IMR-90 (cell line): ENCODE measurements at regions not wholly inside any gene's neighbourhood (a gene's known extent, or its start where the extent isn't known, plus 50 kb on each side); places are given as distances from the start of the nearest gene placed in this dataset.

ENCODE experiments used
- ATAC-seq: fragments of 200-7000 bp; cut with Tn5 transposase; 2 replicates; pipeline ENCODE4 v1.9.1; 2020; ENCODE audit warnings: low read depth, mild to moderate bottlenecking, moderate library complexity
- BruUV-seq: library from RNA; stranded (reverse); fragments of 400-500 nt; replicated peaks from 2 replicates; lab custom pipeline; 2021; lab: Mats Ljungman, UMichigan
- CTCF ChIA-PET: fragments of 300-600 bp; formaldehyde crosslinking; extraction: SDS; loops from one replicate; lab custom pipeline; 2021; ENCODE audit warnings: antibody characterized with exemption; lab: Yijun Ruan, JAX
- POLR2A ChIA-PET: fragments of 300-600 bp; sonication (Branson Sonifier 250); formaldehyde crosslinking; loops from one replicate; lab custom pipeline; 2022; ENCODE audit warnings: antibody characterized with exemption; ENCODE audit not compliant: unreplicated experiment; lab: Charles Lee
- DNase-seq: peaks from one replicate; pipeline ENCODE4 v3.0.0; 2013
- H2AFZ ChIP-seq: replicated peaks from 2 replicates; pipeline ENCODE3; 2013; ENCODE audit warnings: low read length, mild to moderate bottlenecking; ENCODE audit not compliant: poor library complexity
- H2AK5ac ChIP-seq: 2 replicates; pipeline ENCODE4 v1.6.1; 2013; ENCODE audit warnings: low read depth, low read length, inconsistent platforms
- H2AK9ac ChIP-seq: replicated peaks from 2 replicates; pipeline ENCODE3; 2013; ENCODE audit warnings: mild to moderate bottlenecking, low read depth, low read length, moderate library complexity; ENCODE audit not compliant: poor library complexity
- H2BK120ac ChIP-seq: 2 replicates; pipeline ENCODE4 v1.6.1; 2013; ENCODE audit warnings: low read depth, low read length, inconsistent platforms
- H2BK15ac ChIP-seq: 3 replicates; pipeline ENCODE4 v1.6.1; 2013; ENCODE audit warnings: low read depth, low read length, inconsistent platforms
- H2BK20ac ChIP-seq: 2 replicates; pipeline ENCODE4 v1.6.1; 2013; ENCODE audit warnings: low read depth, mild to moderate bottlenecking, inconsistent platforms, low read length, moderate library complexity
- H2BK5ac ChIP-seq: 2 replicates; pipeline ENCODE4 v1.6.1; 2013; ENCODE audit warnings: mild to moderate bottlenecking, low read depth, low read length, inconsistent platforms; ENCODE audit not compliant: poor library complexity, severe bottlenecking
- H3K14ac ChIP-seq: replicated peaks from 2 replicates; pipeline ENCODE4 v1.6.1; 2013; ENCODE audit warnings: low read depth, low read length, inconsistent platforms
- H3K18ac ChIP-seq: 2 replicates; pipeline ENCODE4 v1.6.1; 2013; ENCODE audit warnings: low read depth, low read length, control low read depth
- H3K23ac ChIP-seq: 2 replicates; pipeline ENCODE4 v1.6.1; 2013; ENCODE audit warnings: low read depth, low read length, inconsistent platforms
- H3K27ac ChIP-seq: 2 replicates; pipeline ENCODE4 v1.5.1; 2013; ENCODE audit warnings: mild to moderate bottlenecking, control low read depth, low read length; ENCODE audit not compliant: insufficient read depth
- H3K27me3 ChIP-seq: 2 replicates; pipeline ENCODE4 v1.6.1; 2013; ENCODE audit warnings: low read length; ENCODE audit not compliant: control insufficient read depth, insufficient read depth
- H3K36me3 ChIP-seq: 2 replicates; pipeline ENCODE4 v1.6.1; 2013; ENCODE audit warnings: low read length, mixed read lengths; ENCODE audit not compliant: control insufficient read depth, insufficient read depth
- H3K4ac ChIP-seq: 2 replicates; pipeline ENCODE4 v1.6.1; 2013; ENCODE audit warnings: low read depth, low read length, inconsistent platforms
- H3K4me1 ChIP-seq: 2 replicates; pipeline ENCODE4 v1.6.1; 2013; ENCODE audit warnings: low read length, mixed read lengths; ENCODE audit not compliant: control insufficient read depth, insufficient read depth
- H3K4me2 ChIP-seq: 2 replicates; pipeline ENCODE4 v1.6.1; 2013; ENCODE audit warnings: low read depth, mild to moderate bottlenecking, control low read depth, low read length, moderate library complexity
- H3K4me3 ChIP-seq: 2 replicates; pipeline ENCODE4 v1.5.1; 2013; ENCODE audit warnings: low read depth, mild to moderate bottlenecking, control low read depth, low read length, moderate library complexity; ENCODE audit not compliant: insufficient read depth
- H3K56ac ChIP-seq: 2 replicates; pipeline ENCODE4 v1.6.1; 2013; ENCODE audit warnings: low read length, inconsistent platforms; ENCODE audit not compliant: insufficient read depth; ENCODE audit errors: extremely low read depth
- H3K79me1 ChIP-seq, 2 experiments: 2 replicates each; pipeline ENCODE4 v1.6.1; 2013; ENCODE audit warnings: low read length in 2 of 2, inconsistent platforms in 1 of 2, low read depth in 1 of 2
- H3K9ac ChIP-seq: 2 replicates; pipeline ENCODE4 v1.6.1; 2013; ENCODE audit warnings: low read depth, low read length, control low read depth
- H3K9me1 ChIP-seq: 2 replicates; pipeline ENCODE4 v1.6.1; 2013; ENCODE audit warnings: low read length, inconsistent platforms; ENCODE audit not compliant: insufficient read depth
- H3K9me3 ChIP-seq: 2 replicates; pipeline ENCODE4 v1.6.1; 2013; ENCODE audit warnings: low read length; ENCODE audit not compliant: control insufficient read depth, insufficient read depth
- H4K20me1 ChIP-seq: 2 replicates; pipeline ENCODE4 v1.6.1; 2013; ENCODE audit warnings: low read length, inconsistent platforms; ENCODE audit not compliant: insufficient read depth
- H4K5ac ChIP-seq: 2 replicates; pipeline ENCODE4 v1.6.1; 2013; ENCODE audit warnings: mild to moderate bottlenecking, low read depth, low read length, control low read depth
- H4K8ac ChIP-seq, 2 experiments: 2 replicates each; pipeline ENCODE4 v1.6.1; 2013; ENCODE audit warnings: low read depth in 2 of 2, low read length in 2 of 2, control low read depth in 1 of 2, inconsistent platforms in 1 of 2
- H4K91ac ChIP-seq: 2 replicates; pipeline ENCODE4 v1.6.1; 2013; ENCODE audit warnings: low read depth, low read length, inconsistent platforms; ENCODE audit not compliant: insufficient read depth
- BHLHE40 ChIP-seq: fragments of 150-350 bp; IDR thresholded peaks from 2 replicates; pipeline ENCODE4 v1.6.1; 2016; ENCODE audit warnings: mild to moderate bottlenecking, low read depth, low read length
- CEBPB ChIP-seq: IDR thresholded peaks from 2 replicates; pipeline ENCODE4 v1.6.1; 2012; ENCODE audit warnings: low read depth, low read length, improper control_type of control experiment
- CHD1 ChIP-seq: IDR thresholded peaks from 2 replicates; pipeline ENCODE4 v1.6.1; 2012; ENCODE audit warnings: low read depth, low read length, improper control_type of control experiment
- ELK1 ChIP-seq: fragments of 150-350 bp; IDR thresholded peaks from 2 replicates; pipeline ENCODE4 v1.6.1; 2016; ENCODE audit warnings: low read depth, mild to moderate bottlenecking, low read length, moderate library complexity, borderline replicate concordance
- FOS ChIP-seq: fragments of 150-350 bp; IDR thresholded peaks from 2 replicates; pipeline ENCODE4 v1.6.1; 2016; ENCODE audit warnings: low read depth, low read length
- MAFK ChIP-seq: IDR thresholded peaks from 2 replicates; pipeline ENCODE4 v1.6.1; 2012; ENCODE audit warnings: low read depth, low read length, improper control_type of control experiment
- MAZ ChIP-seq: IDR thresholded peaks from 2 replicates; pipeline ENCODE4 v1.6.1; 2012; ENCODE audit warnings: low read depth, mild to moderate bottlenecking, low read length, improper control_type of control experiment, moderate library complexity, borderline replicate concordance
- MXI1 ChIP-seq: IDR thresholded peaks from 2 replicates; pipeline ENCODE4 v1.6.1; 2012; ENCODE audit warnings: low read depth, mild to moderate bottlenecking, low read length, moderate library complexity, borderline replicate concordance
- NFE2L2 ChIP-seq: fragments of 150-350 bp; IDR thresholded peaks from 2 replicates; pipeline ENCODE4 v1.6.1; 2016; ENCODE audit warnings: low read depth, mild to moderate bottlenecking, low read length
- POLR2A ChIP-seq: IDR thresholded peaks from 2 replicates; pipeline ENCODE4 v1.6.1; 2012; ENCODE audit warnings: mild to moderate bottlenecking, low read depth, low read length
- RAD21 ChIP-seq: IDR thresholded peaks from 2 replicates; pipeline ENCODE4 v1.6.1; 2012; ENCODE audit warnings: low read length, improper control_type of control experiment
- RCOR1 ChIP-seq: IDR thresholded peaks from 2 replicates; pipeline ENCODE4 v1.6.1; 2012; ENCODE audit warnings: mild to moderate bottlenecking, low read length, improper control_type of control experiment; ENCODE audit not compliant: insufficient replicate concordance
- RFX5 ChIP-seq: IDR thresholded peaks from 2 replicates; pipeline ENCODE4 v1.8.0; 2012; ENCODE audit warnings: low read depth, mild to moderate bottlenecking, low read length, moderate library complexity
- SMC3 ChIP-seq: fragments of 150-350 bp; IDR thresholded peaks from 2 replicates; pipeline ENCODE4 v1.6.1; 2016; ENCODE audit warnings: low read depth, mild to moderate bottlenecking, antibody characterized with exemption, low read length, moderate library complexity
- WGBS, 2 experiments: methylation state at CpG; one replicate each; pipeline versions ENCODE4 v1.1.5 to v1.1.7; 2013; ENCODE audit warnings: missing lambda C conversion rate in 2 of 2; ENCODE audit not compliant: insufficient read length in 1 of 2; ENCODE audit errors: extremely low coverage in 2 of 2; 5-methylcytosine and 5-hydroxymethylcytosine counted together
- dilution Hi-C: fragments of 300-500 bp; cut with HindIII; formaldehyde crosslinking; loops from one replicate; pipeline ENCODE4 v1.14.3; 2018; ENCODE audit warnings: low sequenced_read_pairs; ENCODE audit not compliant: unreplicated experiment
- in situ Hi-C: fragments of 300-500 bp; cut with MboI; formaldehyde crosslinking; loops from 3 replicates; pipeline ENCODE4 v1.14.3; 2019; ENCODE audit warnings: low sequenced_read_pairs, inconsistent platforms, mixed read lengths
- intact Hi-C: fragments of 100-400 bp; cut with micrococcal nuclease; formaldehyde crosslinking; loops from 2 replicates; pipeline ENCODE4 v1.10.0; 2022
- TF ChIP-seq, protein P1 (sequence below): conservative IDR thresholded peaks from 2 replicates; pipeline ENCODE4 v1.5.1; 2012; ENCODE audit warnings: mild to moderate bottlenecking, low read depth, low read length, improper control_type of control experiment
- TF ChIP-seq, protein P2 (sequence below): fragments of 150-350 bp; IDR thresholded peaks from 2 replicates; pipeline ENCODE4 v1.6.1; 2017; ENCODE audit warnings: mild to moderate bottlenecking, antibody characterized with exemption, low read length, low read depth

- Histone ChIP-seq H2AK9ac (no peak overlapping the region), H2BK15ac (no peak overlapping the region), H3K4me3 (no peak overlapping the region), H4K5ac (no peak overlapping the region), H2BK5ac (no peak overlapping the region), H3K79me1 (no peaks in the 10 kb centered on the region), H3K9me3 (no peaks in the 10 kb centered on the region), H2BK20ac (no peak overlapping the region), H2AFZ (no peak overlapping the region), H3K23ac (no peak overlapping the region), H3K36me3 (no peaks in the 10 kb centered on the region), H3K4ac (no peak overlapping the region), H3K18ac (no peak overlapping the region), H3K9ac (no peak overlapping the region), H3K9me1 (peaks cover 3% of the 10 kb centered on the region), H4K91ac (no peak overlapping the region), H2AK5ac (no peak overlapping the region), H3K4me1 (peaks cover under 1% of the 10 kb centered on the region; the same call in 1 of the 2 replicates), H2BK120ac (no peak overlapping the region), H3K27ac (no peak overlapping the region), H4K8ac (no peak overlapping the region), H3K56ac (no peak overlapping the region), H3K4me2 (no peak overlapping the region), H3K27me3 (no peaks in the 10 kb centered on the region), H3K14ac (no peak overlapping the region), H4K20me1 (no peaks in the 10 kb centered on the region)
- no TSS peak for BruUV-seq
- DNase-seq (no peak), ATAC-seq (no peak)
- no CpG with 5 or more reads among the region's 3 CpGs for WGBS, 2 experiments
- dilution Hi-C loops = no loop called here
- no peak for TF ChIP-seq CEBPB
- no peak for TF ChIP-seq RCOR1
- no peak for TF ChIP-seq CHD1
- TF ChIP-seq POLR2A = no peak
- TF ChIP-seq SMC3 = no peak
- TF ChIP-seq NFE2L2 = no peak
- TF ChIP-seq, protein P1, sequence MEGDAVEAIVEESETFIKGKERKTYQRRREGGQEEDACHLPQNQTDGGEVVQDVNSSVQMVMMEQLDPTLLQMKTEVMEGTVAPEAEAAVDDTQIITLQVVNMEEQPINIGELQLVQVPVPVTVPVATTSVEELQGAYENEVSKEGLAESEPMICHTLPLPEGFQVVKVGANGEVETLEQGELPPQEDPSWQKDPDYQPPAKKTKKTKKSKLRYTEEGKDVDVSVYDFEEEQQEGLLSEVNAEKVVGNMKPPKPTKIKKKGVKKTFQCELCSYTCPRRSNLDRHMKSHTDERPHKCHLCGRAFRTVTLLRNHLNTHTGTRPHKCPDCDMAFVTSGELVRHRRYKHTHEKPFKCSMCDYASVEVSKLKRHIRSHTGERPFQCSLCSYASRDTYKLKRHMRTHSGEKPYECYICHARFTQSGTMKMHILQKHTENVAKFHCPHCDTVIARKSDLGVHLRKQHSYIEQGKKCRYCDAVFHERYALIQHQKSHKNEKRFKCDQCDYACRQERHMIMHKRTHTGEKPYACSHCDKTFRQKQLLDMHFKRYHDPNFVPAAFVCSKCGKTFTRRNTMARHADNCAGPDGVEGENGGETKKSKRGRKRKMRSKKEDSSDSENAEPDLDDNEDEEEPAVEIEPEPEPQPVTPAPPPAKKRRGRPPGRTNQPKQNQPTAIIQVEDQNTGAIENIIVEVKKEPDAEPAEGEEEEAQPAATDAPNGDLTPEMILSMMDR = no peak
- TF ChIP-seq, protein P2, sequence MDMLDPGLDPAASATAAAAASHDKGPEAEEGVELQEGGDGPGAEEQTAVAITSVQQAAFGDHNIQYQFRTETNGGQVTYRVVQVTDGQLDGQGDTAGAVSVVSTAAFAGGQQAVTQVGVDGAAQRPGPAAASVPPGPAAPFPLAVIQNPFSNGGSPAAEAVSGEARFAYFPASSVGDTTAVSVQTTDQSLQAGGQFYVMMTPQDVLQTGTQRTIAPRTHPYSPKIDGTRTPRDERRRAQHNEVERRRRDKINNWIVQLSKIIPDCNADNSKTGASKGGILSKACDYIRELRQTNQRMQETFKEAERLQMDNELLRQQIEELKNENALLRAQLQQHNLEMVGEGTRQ = no peak
- no peak for TF ChIP-seq RAD21
- TF ChIP-seq MAZ = no peak
- TF ChIP-seq MXI1 = no peak
- TF ChIP-seq ELK1 = no peak
- no peak for TF ChIP-seq RFX5
- TF ChIP-seq FOS = no peak
- TF ChIP-seq MAFK = no peak
- no peak for TF ChIP-seq BHLHE40
- intact Hi-C loops = no loop called here
- in situ Hi-C loops = no loop called here
- CTCF ChIA-PET = interaction anchor here (1.1 kb wide), 1 partner anchor 47 kb away, joined by 3 read pairs; no protein-coding TSS in a partner anchor
- POLR2A ChIA-PET = no interaction called here
These were observed 108.0 kb upstream of the TSLP start for GRCh38 chr5:110963495-110963894.
